Upper lobe of left lung (tissue), 4 donors: ENCODE measurements at regions not wholly inside any gene's neighbourhood (a gene's known extent, or its start where the extent isn't known, plus 50 kb on each side); places are given as distances from the start of the nearest gene placed in this dataset.

Experiments used
- POLR2A ChIP-seq, 4 donors: fragments of 450-650 bp; IDR thresholded peaks; one replicate each; pipeline ENCODE4 v1.5.1; 2016 to 2017; ENCODE audit warnings: antibody characterized with exemption in 4 of 4, mild to moderate bottlenecking in 2 of 4
- TF ChIP-seq, protein P1 (sequence below), 6 experiments: fragments of 450-650 bp in 4 of 6; fragments of 200-600 bp in 2 of 6; sonication (generic) in 2 of 6; IDR thresholded peaks; one replicate each; pipeline ENCODE4 v1.5.1; 2016 to 2019; ENCODE audit warnings: antibody characterized with exemption in 6 of 6

DNA sequence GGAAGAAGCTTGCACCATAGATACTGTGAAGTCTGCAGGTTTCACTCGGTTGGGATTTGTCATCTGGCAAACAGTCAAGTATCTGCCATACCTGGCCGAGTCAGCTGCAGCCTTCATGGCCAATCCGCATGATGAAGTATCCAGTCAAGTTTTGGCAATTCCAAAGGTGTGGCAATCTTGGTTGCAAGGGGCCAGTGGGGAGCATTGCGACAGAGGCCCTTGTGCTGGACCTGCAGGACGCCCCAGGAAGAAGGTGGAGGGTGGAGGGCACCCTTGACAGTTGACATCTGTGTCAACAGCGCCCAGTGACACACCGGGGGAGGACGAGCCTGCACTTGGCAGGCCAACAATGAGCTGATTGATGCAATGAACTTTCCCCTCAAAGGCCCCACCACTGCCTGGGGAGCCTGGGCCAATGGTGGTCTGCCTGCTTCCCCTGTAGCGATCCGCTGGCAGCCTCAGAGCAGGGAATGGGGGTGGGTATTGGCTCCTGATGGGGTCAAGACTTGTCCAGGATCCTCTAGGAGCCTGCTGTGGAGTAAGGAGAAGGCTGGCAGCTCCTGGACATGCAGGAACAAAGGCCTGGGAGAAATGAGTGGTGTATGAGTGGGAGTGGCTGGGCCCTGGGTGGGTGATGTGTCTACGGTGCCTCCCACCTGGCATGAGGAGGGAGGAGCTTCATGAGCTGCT is 122.8 kb upstream of the PITX1 start:
- TF ChIP-seq, protein P1, sequence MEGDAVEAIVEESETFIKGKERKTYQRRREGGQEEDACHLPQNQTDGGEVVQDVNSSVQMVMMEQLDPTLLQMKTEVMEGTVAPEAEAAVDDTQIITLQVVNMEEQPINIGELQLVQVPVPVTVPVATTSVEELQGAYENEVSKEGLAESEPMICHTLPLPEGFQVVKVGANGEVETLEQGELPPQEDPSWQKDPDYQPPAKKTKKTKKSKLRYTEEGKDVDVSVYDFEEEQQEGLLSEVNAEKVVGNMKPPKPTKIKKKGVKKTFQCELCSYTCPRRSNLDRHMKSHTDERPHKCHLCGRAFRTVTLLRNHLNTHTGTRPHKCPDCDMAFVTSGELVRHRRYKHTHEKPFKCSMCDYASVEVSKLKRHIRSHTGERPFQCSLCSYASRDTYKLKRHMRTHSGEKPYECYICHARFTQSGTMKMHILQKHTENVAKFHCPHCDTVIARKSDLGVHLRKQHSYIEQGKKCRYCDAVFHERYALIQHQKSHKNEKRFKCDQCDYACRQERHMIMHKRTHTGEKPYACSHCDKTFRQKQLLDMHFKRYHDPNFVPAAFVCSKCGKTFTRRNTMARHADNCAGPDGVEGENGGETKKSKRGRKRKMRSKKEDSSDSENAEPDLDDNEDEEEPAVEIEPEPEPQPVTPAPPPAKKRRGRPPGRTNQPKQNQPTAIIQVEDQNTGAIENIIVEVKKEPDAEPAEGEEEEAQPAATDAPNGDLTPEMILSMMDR (IDR thresholded peaks at IDR 0.05), result no peak
- TF ChIP-seq POLR2A (IDR thresholded peaks at IDR 0.05), result no peak
